Bronchial epithelial cell (primary cell): ENCODE measurements at regions not wholly inside any gene's neighbourhood (a gene's known extent, or its start where the extent isn't known, plus 50 kb on each side); places are given as distances from the start of the nearest gene placed in this dataset.

Experiments
- DNase-seq: peaks from one replicate; pipeline ENCODE4 v3.0.0-alpha.2; 2010; ENCODE audit warnings: low read depth
- FAIRE-seq: peaks from 2 replicates; lab custom pipeline; 2011; peaks lifted over from hg19 to GRCh38; lab: Jason Lieb, UNC
- H3K27me3 ChIP-seq: 2 replicates; pipeline ENCODE4 v1.5.1; 2011; ENCODE audit warnings: low read length; ENCODE audit not compliant: control insufficient read depth, insufficient read depth
- H3K36me3 ChIP-seq: 2 replicates; pipeline ENCODE4 v1.5.1; 2011; ENCODE audit warnings: low read length; ENCODE audit not compliant: control insufficient read depth, insufficient read depth
- H3K4me3 ChIP-seq: 2 replicates; pipeline ENCODE4 v1.5.1; 2011; ENCODE audit warnings: mild to moderate bottlenecking, low read depth, low read length, control low read depth
- CTCF ChIP-seq: IDR thresholded peaks from 2 replicates; pipeline ENCODE4 v1.5.1; 2011; ENCODE audit warnings: mild to moderate bottlenecking, moderate library complexity, low read length, control low read depth, inconsistent platforms; ENCODE audit not compliant: insufficient read depth, severe bottlenecking

- no peak for TF ChIP-seq CTCF
- FAIRE-seq, result no peak
- H3K27me3 ChIP-seq, result no peaks in the 10 kb centered on the region
- no peaks in the 10 kb centered on the region for H3K36me3 ChIP-seq
- no peak overlapping the region for H3K4me3 ChIP-seq
- no peak for DNase-seq
These were observed 142.4 kb downstream of the ZPLD1 start for GRCh38 chr3:102577082-102577789.

- TF ChIP-seq CTCF, result no peak
- Histone ChIP-seq H3K36me3 (no peaks in the 10 kb centered on the region), H3K27me3 (no peaks in the 10 kb centered on the region), H3K4me3 (no peak overlapping the region)
- no peak for DNase-seq
- no peak for FAIRE-seq
These were observed 145.9 kb downstream of the ZPLD1 start for GRCh38 chr3:102580760-102581159.

- H3K4me3 ChIP-seq, result no peak overlapping the region
- FAIRE-seq (no peak), DNase-seq (no peak)
- no peaks in the 10 kb centered on the region for H3K36me3 ChIP-seq
- H3K27me3 ChIP-seq, result no peaks in the 10 kb centered on the region
- no peak for TF ChIP-seq CTCF
These were observed 151.7 kb downstream of the ZPLD1 start for GRCh38 chr3:102586485-102586884.

GRCh38 chr3:102593812-102594602 is 159.2 kb downstream of the ZPLD1 start:
- no peak for TF ChIP-seq CTCF
- DNase-seq (no peak), FAIRE-seq (no peak)
- Histone ChIP-seq H3K4me3 (no peak overlapping the region), H3K36me3 (no peaks in the 10 kb centered on the region), H3K27me3 (no peaks in the 10 kb centered on the region)

GRCh38 chr3:102595057-102595456 is 160.2 kb downstream of the ZPLD1 start:
- DNase-seq, result no peak
- FAIRE-seq, result no peak

More at GRCh38 chr3:102595057-102595456, 160.2 kb downstream of the ZPLD1 start:
- Histone ChIP-seq H3K27me3 (no peaks in the 10 kb centered on the region), H3K4me3 (no peak overlapping the region), H3K36me3 (no peaks in the 10 kb centered on the region)
- no peak for TF ChIP-seq CTCF
